ENCODE measurements at regions not wholly inside any gene's neighbourhood (a gene's known extent, or its start where the extent isn't known, plus 50 kb on each side); places are given as distances from the start of the nearest gene placed in this dataset.

DNA sequence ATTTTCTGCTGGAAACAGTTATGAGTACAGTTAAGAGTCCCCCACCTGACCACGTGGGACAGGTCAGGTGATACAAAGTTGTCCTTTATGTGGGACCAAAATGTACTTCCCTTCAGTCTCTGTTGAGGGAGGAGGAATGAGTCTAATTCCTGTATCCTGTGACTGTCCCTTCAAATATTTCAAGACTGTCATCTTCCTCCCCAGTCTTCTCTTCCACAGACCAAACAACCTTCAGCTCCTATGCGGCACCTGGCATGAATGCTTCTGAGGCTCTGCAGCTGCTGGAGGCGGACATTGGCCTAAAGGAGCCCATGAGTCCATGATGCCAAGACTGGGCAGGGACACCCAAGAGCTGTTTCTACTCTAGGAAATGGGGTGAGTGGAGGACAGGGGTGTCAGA lies 72.1 kb upstream of the SIM2 start:
- no TSS peak for BruUV-seq (replicated peaks)
- peak overlapping the region; percentile 4 for H2AFZ ChIP-seq (ENCODE audit: low read length)

DNA sequence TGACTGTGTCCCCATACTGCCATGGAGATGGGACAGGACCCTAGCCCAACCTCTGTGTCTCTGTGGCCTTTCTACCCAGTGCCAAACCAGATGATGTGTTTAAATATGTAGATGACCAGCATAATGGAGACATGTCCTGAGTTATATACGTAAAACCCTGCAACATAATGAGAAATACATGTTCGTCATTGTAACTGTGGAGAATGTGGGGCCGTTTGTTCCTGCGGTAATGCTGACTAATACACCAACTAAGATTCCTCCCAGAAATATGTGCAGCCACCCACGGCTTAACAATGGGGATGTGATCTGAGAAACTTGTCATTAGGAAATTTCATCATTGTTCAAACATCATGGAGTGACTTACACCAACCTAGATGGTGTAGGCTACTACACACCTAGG lies 71.7 kb upstream of the SIM2 start:
- H3K9me2 ChIP-seq (replicated peaks; ENCODE audit: low read length), result no peaks in the 10 kb centered on the region
- intact Hi-C loops (cut with micrococcal nuclease), result no loop called here
- H3K4me1 ChIP-seq (ENCODE audit: insufficient read depth, low read length), result peaks cover 16% of the 10 kb centered on the region
- no peaks in the 10 kb centered on the region for H3F3A ChIP-seq (ENCODE audit: low read length, unreplicated experiment)
- BruUV-seq (replicated peaks), result TSS peak; percentile 87
- H3K79me2 ChIP-seq (ENCODE audit: low read length), result no peaks in the 10 kb centered on the region
- peak overlapping the region; percentile 90 for H3K27ac ChIP-seq (ENCODE audit: low read length)
- H3K36me3 ChIP-seq (ENCODE audit: low read depth, low read length), result no peaks in the 10 kb centered on the region
- CTCF ChIA-PET, result no interaction called here
- no peak overlapping the region for H3K4me3 ChIP-seq (ENCODE audit: low read length)
- H3K9ac ChIP-seq (ENCODE audit: low read length), result peak overlapping the region; percentile 69
- peak; percentile 88 for ATAC-seq
- H3K4me2 ChIP-seq (ENCODE audit: low read length), result peak overlapping the region; percentile 18
- no peaks in the 10 kb centered on the region for H3K27me3 ChIP-seq (ENCODE audit: low read length)
- no peaks in the 10 kb centered on the region for H3K9me3 ChIP-seq (ENCODE audit: low read length)
- DNase-seq, result peak; percentile 96
- POLR2A ChIA-PET (ENCODE audit: unreplicated experiment), result no interaction called here
- H2AFZ ChIP-seq (ENCODE audit: low read length), result peak overlapping the region; percentile 4
- H4K20me1 ChIP-seq (ENCODE audit: low read length), result no peaks in the 10 kb centered on the region
- TF ChIP-seq, protein P1, sequence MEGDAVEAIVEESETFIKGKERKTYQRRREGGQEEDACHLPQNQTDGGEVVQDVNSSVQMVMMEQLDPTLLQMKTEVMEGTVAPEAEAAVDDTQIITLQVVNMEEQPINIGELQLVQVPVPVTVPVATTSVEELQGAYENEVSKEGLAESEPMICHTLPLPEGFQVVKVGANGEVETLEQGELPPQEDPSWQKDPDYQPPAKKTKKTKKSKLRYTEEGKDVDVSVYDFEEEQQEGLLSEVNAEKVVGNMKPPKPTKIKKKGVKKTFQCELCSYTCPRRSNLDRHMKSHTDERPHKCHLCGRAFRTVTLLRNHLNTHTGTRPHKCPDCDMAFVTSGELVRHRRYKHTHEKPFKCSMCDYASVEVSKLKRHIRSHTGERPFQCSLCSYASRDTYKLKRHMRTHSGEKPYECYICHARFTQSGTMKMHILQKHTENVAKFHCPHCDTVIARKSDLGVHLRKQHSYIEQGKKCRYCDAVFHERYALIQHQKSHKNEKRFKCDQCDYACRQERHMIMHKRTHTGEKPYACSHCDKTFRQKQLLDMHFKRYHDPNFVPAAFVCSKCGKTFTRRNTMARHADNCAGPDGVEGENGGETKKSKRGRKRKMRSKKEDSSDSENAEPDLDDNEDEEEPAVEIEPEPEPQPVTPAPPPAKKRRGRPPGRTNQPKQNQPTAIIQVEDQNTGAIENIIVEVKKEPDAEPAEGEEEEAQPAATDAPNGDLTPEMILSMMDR (conservative IDR thresholded peaks at IDR 0.05; ENCODE audit: low read depth, low read length), result no peak
- TF ChIP-seq EZH2phosphoT487 (IDR thresholded peaks at IDR 0.05; ENCODE audit: borderline replicate concordance, low read length), result no peak
- no peak for TF ChIP-seq EZH2 (IDR thresholded peaks at IDR 0.05; ENCODE audit: low read length, unreplicated experiment)

More for the DNA sequence above, 72.1 kb upstream of the SIM2 start:
- no peak for TF ChIP-seq EZH2phosphoT487 (IDR thresholded peaks at IDR 0.05; ENCODE audit: borderline replicate concordance, low read length)
- TF ChIP-seq, protein P1 (conservative IDR thresholded peaks at IDR 0.05; ENCODE audit: low read depth, low read length), result no peak
- no peak for TF ChIP-seq EZH2 (IDR thresholded peaks at IDR 0.05; ENCODE audit: low read length, unreplicated experiment)
- peaks cover 16% of the 10 kb centered on the region for H3K4me1 ChIP-seq (ENCODE audit: insufficient read depth, low read length)
- H3F3A ChIP-seq (ENCODE audit: low read length, unreplicated experiment), result no peaks in the 10 kb centered on the region
- POLR2A ChIA-PET (ENCODE audit: unreplicated experiment), result no interaction called here
- H3K4me2 ChIP-seq (ENCODE audit: low read length), result peak overlapping the region; percentile 18
- intact Hi-C loops (cut with micrococcal nuclease), result no loop called here
- ATAC-seq (peak; percentile 22), DNase-seq (peak; percentile 52)
- no peaks in the 10 kb centered on the region for H3K36me3 ChIP-seq (ENCODE audit: low read depth, low read length)
- no peaks in the 10 kb centered on the region for H3K9me3 ChIP-seq (ENCODE audit: low read length)
- no peaks in the 10 kb centered on the region for H3K79me2 ChIP-seq (ENCODE audit: low read length)
- no peaks in the 10 kb centered on the region for H4K20me1 ChIP-seq (ENCODE audit: low read length)
- no peak overlapping the region for H3K4me3 ChIP-seq (ENCODE audit: low read length)
- H3K9ac ChIP-seq (ENCODE audit: low read length), result peak overlapping the region; percentile 69
- CTCF ChIA-PET, result no interaction called here
- no peaks in the 10 kb centered on the region for H3K9me2 ChIP-seq (replicated peaks; ENCODE audit: low read length)
- H3K27ac ChIP-seq (ENCODE audit: low read length), result peak overlapping the region; percentile 90
- no peaks in the 10 kb centered on the region for H3K27me3 ChIP-seq (ENCODE audit: low read length)

DNA sequence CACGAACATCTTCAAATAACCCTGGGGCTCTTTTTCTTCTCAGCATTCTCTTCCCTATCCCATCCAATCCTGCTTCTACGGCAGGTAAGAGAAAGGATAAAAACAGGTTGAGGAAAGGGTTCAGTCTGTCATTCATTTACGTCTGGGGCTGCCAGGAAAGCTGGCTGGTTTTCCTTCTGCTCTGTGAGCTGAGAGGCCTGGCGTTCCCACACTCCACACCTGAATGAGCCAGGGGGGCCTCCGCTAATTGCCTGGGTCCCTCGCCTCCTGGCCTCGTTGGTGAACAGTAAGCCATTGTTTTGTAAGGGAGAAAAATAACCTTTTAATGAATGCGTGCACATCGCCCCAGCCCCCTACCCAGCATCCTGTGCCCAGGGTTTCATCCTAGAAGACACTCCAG lies 70.8 kb upstream of the SIM2 start:
- Histone ChIP-seq H3K9me2 (replicated peaks; ENCODE audit: low read length) (no peaks in the 10 kb centered on the region), H3K4me1 (ENCODE audit: insufficient read depth, low read length) (peaks cover 16% of the 10 kb centered on the region), H3F3A (ENCODE audit: low read length, unreplicated experiment) (no peaks in the 10 kb centered on the region), H3K27me3 (ENCODE audit: low read length) (no peaks in the 10 kb centered on the region), H3K27ac (ENCODE audit: low read length) (peak overlapping the region; percentile 90), H3K4me3 (ENCODE audit: low read length) (no peak overlapping the region), H3K9ac (ENCODE audit: low read length) (peak overlapping the region; percentile 32), H4K20me1 (ENCODE audit: low read length) (no peaks in the 10 kb centered on the region), H3K79me2 (ENCODE audit: low read length) (no peaks in the 10 kb centered on the region), H3K4me2 (ENCODE audit: low read length) (no peak overlapping the region), H2AFZ (ENCODE audit: low read length) (no peak overlapping the region), H3K36me3 (ENCODE audit: low read depth, low read length) (no peaks in the 10 kb centered on the region), H3K9me3 (ENCODE audit: low read length) (no peaks in the 10 kb centered on the region)
- ChIA-PET POLR2A (ENCODE audit: unreplicated experiment) (no interaction called here), CTCF (no interaction called here)
- intact Hi-C loops (cut with micrococcal nuclease), result no loop called here
- ATAC-seq (no peak), DNase-seq (no peak)
- no peak for TF ChIP-seq EZH2 (IDR thresholded peaks at IDR 0.05; ENCODE audit: low read length, unreplicated experiment)
- TF ChIP-seq, protein P1 (conservative IDR thresholded peaks at IDR 0.05; ENCODE audit: low read depth, low read length), result no peak
- no peak for TF ChIP-seq EZH2phosphoT487 (IDR thresholded peaks at IDR 0.05; ENCODE audit: borderline replicate concordance, low read length)
- no TSS peak for BruUV-seq (replicated peaks)
